Lower leg skin (tissue), 3 donors: ENCODE measurements at regions not wholly inside any gene's neighbourhood (a gene's known extent, or its start where the extent isn't known, plus 50 kb on each side); places are given as distances from the start of the nearest gene placed in this dataset.
"Not testable (repeated sequence)": the region's sequence is repeated elsewhere in the genome, so short reads cannot be mapped to it uniquely, and the experiment has no call there.

Experiments
- CTCF ChIP-seq, 3 donors: fragments of 450-650 bp; IDR thresholded peaks; one replicate each; pipeline ENCODE4 v1.5.1; 2016; ENCODE audit warnings: antibody characterized with exemption in 3 of 3, mild to moderate bottlenecking in 3 of 3, moderate library complexity in 2 of 3
- POLR2A ChIP-seq, 2 donors: fragments of 450-650 bp; IDR thresholded peaks; one replicate each; pipeline ENCODE4 v1.6.1; 2016 to 2017; ENCODE audit warnings: antibody characterized with exemption in 2 of 2, mild to moderate bottlenecking in 1 of 2, moderate library complexity in 1 of 2

DNA sequence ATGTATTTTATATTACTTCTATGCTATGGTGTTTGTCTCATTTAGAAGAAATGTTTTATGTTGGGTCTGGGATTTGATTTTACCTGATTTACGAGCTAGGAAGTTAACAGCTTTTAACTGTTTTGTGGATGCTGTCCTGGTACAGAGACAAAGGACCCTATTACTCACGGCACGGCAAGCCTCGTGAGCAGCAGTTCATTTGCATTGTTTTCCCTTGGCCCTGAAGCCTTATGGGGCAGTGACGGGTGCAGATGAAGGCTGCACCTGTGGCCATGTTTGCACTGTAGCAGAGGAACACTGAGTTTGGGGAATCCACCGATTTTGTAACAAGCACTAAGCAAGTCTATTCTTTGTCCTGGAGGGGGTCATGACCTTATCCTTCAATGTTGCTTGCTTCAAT is 291.9 kb upstream of the SPATA31A3 start:
- TF ChIP-seq CTCF, POLR2A (IDR thresholded peaks at IDR 0.05): not testable (repeated sequence)
